ENCODE measurements at regions not wholly inside any gene's neighbourhood (a gene's known extent, or its start where the extent isn't known, plus 50 kb on each side); places are given as distances from the start of the nearest gene placed in this dataset.

DNA sequence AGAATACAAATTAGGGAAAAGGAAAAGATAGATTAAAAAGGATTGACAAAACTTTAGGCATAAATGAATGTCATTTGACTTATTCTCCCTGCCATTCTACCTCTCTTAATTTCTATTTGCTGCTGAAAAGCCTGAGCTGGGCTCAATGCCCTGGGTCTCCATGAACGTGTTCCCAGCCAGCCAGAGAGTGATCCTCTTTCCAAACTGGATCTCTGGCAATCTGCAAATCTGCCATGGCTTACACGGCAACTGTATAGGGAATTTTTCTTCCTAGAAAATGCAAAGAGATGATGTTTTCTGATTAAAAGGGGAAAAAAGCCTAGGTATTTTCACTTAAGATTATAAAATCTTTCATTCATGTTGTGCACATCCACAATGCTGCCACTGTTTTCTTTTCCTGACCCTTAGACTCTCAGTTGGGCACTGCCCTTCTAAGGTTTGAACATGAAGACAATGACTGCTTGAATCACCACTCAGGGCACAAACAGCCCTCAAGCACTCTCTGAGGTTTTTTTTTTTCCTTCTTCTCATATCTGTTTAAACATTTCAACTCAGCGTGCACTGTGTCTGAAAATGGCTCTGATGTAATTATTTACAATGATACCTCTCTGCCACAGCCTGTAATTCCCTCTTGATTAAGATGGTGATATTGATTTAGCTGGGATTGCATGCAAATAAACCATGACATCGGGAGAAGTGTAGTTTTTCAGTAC lies 60.3 kb downstream of the DACT1 start:
- H3K4me1 ChIP-seq (ENCODE audit: insufficient read depth, low read length) = peaks cover under 1% of the 10 kb centered on the region
- no peak overlapping the region for H2AFZ ChIP-seq (ENCODE audit: low read depth, low read length)
- no peaks in the 10 kb centered on the region for H3K36me3 ChIP-seq (ENCODE audit: insufficient read depth, low read length)
- H3K9me3 ChIP-seq (ENCODE audit: low read length) = no peaks in the 10 kb centered on the region
- no peak overlapping the region for H3K4me3 ChIP-seq (ENCODE audit: low read length)
- no peaks in the 10 kb centered on the region for H3K27me3 ChIP-seq (ENCODE audit: insufficient read depth, low read length)

DNA sequence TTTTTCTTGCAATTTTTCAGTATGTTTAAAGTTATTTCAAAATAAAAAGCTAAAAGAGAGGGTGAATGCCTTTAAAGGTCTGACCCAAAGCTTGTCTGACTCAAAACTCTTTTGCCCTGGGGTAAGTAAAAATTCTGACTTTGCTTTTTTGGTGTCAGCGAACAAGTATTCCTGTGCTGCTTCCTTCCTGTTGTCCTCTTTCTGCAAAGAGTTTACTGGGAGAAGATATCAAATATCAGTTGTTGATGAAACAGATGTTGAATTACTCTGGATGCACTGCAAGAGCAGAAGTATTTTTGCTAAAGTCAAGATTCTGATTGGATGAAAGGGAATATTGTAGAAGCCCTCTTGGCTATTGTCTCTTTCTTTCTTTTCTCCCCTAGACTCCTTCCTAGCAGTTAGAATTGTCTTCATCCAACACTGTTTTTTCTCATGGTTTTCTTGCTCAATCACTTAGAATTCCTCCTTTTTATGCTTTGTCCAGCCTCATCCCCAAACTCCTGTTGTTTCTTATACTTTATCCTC lies 62.0 kb downstream of the DACT1 start:
- Histone ChIP-seq H2AFZ (ENCODE audit: low read depth, low read length) (no peak overlapping the region), H3K9me3 (ENCODE audit: low read length) (no peaks in the 10 kb centered on the region), H3K36me3 (ENCODE audit: insufficient read depth, low read length) (no peaks in the 10 kb centered on the region), H3K27me3 (ENCODE audit: insufficient read depth, low read length) (no peaks in the 10 kb centered on the region), H3K4me1 (ENCODE audit: insufficient read depth, low read length) (peaks cover 4% of the 10 kb centered on the region), H3K4me3 (ENCODE audit: low read length) (no peak overlapping the region)

DNA sequence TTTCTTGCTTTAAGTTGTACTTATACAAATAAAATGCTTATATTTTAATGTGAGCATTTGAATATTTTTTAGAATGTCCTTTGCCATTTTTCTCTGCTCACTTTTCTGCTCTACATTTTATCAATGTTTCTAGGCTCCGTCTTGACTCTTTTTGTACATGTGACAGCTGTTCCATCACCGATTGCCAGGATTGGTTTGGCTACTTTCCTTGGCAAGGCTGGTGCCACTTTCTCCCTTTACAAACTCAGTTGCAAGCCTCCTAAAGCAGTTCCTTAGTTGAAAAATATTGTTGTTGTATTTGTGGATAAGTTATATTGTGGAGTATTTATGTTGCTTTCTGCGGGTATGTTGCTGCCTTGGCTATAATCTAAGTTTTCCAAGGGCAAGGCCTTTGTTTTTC lies 63.4 kb downstream of the DACT1 start:
- Histone ChIP-seq H3K27me3 (ENCODE audit: insufficient read depth, low read length) (no peaks in the 10 kb centered on the region), H3K9me3 (ENCODE audit: low read length) (no peaks in the 10 kb centered on the region), H2AFZ (ENCODE audit: low read depth, low read length) (no peak overlapping the region), H3K4me3 (ENCODE audit: low read length) (no peak overlapping the region), H3K36me3 (ENCODE audit: insufficient read depth, low read length) (no peaks in the 10 kb centered on the region), H3K4me1 (ENCODE audit: insufficient read depth, low read length) (peaks cover 4% of the 10 kb centered on the region)

DNA sequence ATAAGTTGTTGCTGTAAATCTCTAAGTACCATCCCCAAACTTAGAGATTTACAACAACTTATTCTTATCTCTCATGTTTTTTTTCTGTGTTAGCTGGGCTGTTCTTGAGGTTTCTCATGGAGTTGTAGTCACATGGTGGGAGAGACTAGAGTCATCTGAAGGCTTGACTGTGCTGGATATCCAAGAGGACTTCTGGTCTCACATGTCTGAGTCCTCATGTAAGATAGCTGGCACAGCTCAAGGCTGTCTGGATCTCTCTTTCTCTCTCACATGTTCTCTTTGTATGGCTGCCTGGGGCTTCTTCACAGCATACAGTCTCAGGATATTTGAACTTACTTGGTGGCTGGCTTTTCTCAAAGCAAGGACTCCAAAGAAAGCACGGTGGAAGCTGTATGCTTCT lies 63.8 kb downstream of the DACT1 start:
- Histone ChIP-seq H3K9me3 (ENCODE audit: low read length) (no peaks in the 10 kb centered on the region), H3K36me3 (ENCODE audit: insufficient read depth, low read length) (no peaks in the 10 kb centered on the region), H3K4me1 (ENCODE audit: insufficient read depth, low read length) (peaks cover 4% of the 10 kb centered on the region), H3K27me3 (ENCODE audit: insufficient read depth, low read length) (no peaks in the 10 kb centered on the region), H3K4me3 (ENCODE audit: low read length) (no peak overlapping the region), H2AFZ (ENCODE audit: low read depth, low read length) (no peak overlapping the region)

DNA sequence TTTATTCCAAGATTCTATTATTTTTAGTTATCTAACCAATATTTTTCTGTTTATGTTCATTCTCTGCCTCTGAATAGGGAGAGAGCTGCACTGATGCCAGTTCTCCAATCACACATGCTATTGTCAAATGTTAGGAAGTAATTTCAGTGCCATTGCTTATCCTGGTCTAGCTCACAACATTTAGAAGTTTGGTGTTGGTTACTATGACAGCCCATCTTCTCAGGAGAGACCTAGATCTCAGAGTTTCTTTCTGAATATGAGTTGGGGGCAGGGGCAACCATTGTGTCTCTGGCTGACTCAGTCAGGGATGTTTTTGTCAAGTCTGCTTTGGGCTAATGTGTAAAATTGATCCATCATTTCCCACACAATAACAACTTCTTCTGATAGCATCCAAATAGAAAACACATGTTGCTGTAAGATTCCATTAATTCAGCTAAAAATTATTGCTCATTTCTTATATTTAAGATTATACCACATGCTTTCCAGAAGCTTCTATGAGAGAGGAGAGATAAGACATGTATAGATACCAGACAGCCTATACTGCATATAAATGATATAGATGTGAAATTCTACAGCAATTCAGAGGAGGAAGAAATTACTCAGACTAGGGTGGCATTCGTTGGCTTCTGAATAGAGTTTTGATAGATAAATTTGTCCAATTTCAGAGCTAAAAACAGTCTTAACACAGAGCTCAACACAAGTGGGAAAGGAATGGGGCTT lies 64.8 kb downstream of the DACT1 start:
- H3K4me1 ChIP-seq (ENCODE audit: insufficient read depth, low read length) = peaks cover 4% of the 10 kb centered on the region
- no peaks in the 10 kb centered on the region for H3K9me3 ChIP-seq (ENCODE audit: low read length)
- no peaks in the 10 kb centered on the region for H3K36me3 ChIP-seq (ENCODE audit: insufficient read depth, low read length)
- no peak overlapping the region for H2AFZ ChIP-seq (ENCODE audit: low read depth, low read length)
- H3K4me3 ChIP-seq (ENCODE audit: low read length) = no peak overlapping the region
- H3K27me3 ChIP-seq (ENCODE audit: insufficient read depth, low read length) = no peaks in the 10 kb centered on the region

DNA sequence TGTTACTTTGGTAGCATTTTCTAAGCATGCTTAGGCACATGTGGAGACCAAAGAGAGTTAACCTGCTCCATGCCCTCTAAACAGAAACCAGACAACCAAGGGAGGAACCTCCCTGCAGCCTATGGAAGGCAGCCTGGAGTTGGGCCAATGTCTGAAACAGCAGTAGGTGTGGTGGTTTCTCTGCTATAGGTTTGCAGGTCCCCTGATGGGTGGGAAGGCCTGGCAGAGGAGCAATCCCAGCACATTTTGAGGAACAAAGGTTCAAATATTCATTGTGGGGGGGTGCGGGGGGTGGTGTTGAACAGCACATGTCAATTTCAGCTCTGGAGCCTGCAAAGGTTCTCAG lies 65.4 kb downstream of the DACT1 start:
- no peak overlapping the region for H3K4me3 ChIP-seq (ENCODE audit: low read length)
- peaks cover 4% of the 10 kb centered on the region for H3K4me1 ChIP-seq (ENCODE audit: insufficient read depth, low read length)
- no peaks in the 10 kb centered on the region for H3K9me3 ChIP-seq (ENCODE audit: low read length)
- no peaks in the 10 kb centered on the region for H3K27me3 ChIP-seq (ENCODE audit: insufficient read depth, low read length)
- no peak overlapping the region for H2AFZ ChIP-seq (ENCODE audit: low read depth, low read length)
- H3K36me3 ChIP-seq (ENCODE audit: insufficient read depth, low read length) = no peaks in the 10 kb centered on the region

DNA sequence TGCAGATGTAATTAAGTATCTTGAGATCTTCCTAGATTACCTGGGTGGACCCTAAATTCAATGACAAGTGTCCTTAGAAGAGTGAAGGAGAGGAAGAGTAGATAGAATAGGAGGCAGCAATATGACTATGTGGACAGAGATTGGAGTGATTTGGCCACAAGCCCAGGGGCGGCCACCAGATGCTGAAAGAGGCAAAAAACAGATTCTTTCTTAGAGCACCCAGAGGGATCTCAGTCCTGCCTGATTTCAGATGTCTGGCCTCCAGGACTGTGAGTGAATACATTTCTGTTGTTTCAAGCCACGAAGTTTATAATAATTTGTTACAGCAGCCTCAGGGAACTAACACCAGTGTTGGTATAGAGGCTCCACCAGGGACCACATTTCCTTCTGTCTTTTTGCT lies 67.3 kb downstream of the DACT1 start:
- peaks cover 4% of the 10 kb centered on the region for H3K4me1 ChIP-seq (ENCODE audit: insufficient read depth, low read length)
- H2AFZ ChIP-seq (ENCODE audit: low read depth, low read length) = no peak overlapping the region
- H3K27me3 ChIP-seq (ENCODE audit: insufficient read depth, low read length) = no peaks in the 10 kb centered on the region
- H3K9me3 ChIP-seq (ENCODE audit: low read length) = no peaks in the 10 kb centered on the region
- H3K36me3 ChIP-seq (ENCODE audit: insufficient read depth, low read length) = no peaks in the 10 kb centered on the region
- H3K4me3 ChIP-seq (ENCODE audit: low read length) = no peak overlapping the region

DNA sequence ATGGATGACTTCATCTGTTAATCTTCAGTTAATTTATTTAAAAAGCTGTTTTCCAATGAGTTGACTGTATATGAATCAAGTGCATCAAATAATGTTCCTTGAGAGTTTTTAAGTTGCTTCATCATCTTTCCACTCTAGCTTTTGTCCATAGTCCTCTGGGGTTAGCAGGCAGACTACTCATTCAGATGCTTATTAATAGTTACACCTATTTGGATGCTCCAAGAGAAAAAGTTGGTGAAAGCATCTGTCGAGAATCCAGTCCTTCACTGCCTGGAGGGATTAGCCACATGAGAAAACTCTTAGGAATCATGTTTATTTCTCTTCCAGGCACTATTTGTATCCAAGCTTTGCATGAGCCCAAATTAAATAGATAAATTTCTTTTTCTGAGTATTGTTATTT lies 70.2 kb downstream of the DACT1 start:
- Histone ChIP-seq H3K4me3 (ENCODE audit: low read length) (no peak overlapping the region), H2AFZ (ENCODE audit: low read depth, low read length) (no peak overlapping the region), H3K36me3 (ENCODE audit: insufficient read depth, low read length) (no peaks in the 10 kb centered on the region), H3K9me3 (ENCODE audit: low read length) (no peaks in the 10 kb centered on the region), H3K4me1 (ENCODE audit: insufficient read depth, low read length) (peaks cover 4% of the 10 kb centered on the region), H3K27me3 (ENCODE audit: insufficient read depth, low read length) (no peaks in the 10 kb centered on the region)

DNA sequence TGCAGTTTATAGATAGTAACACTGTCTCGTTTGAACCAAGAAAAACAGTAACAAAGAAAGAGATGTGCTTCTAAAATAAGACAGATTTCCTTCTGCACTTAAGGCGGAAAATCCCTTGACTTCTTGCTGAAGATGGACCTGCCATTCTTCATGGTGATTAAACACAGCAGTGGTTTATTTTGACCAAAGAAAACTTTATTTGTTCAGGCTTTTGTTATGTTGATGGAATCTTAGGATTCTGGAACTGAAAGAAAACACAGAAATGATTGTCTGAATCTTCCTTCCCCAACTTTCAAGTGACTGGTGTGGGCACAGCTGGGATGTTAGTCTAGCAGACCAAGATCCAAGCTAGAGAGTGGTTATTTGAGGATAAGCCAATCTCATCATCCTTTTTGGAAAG lies 72.2 kb downstream of the DACT1 start:
- Histone ChIP-seq H3K4me3 (ENCODE audit: low read length) (no peak overlapping the region), H2AFZ (ENCODE audit: low read depth, low read length) (no peak overlapping the region), H3K36me3 (ENCODE audit: insufficient read depth, low read length) (no peaks in the 10 kb centered on the region)

DNA sequence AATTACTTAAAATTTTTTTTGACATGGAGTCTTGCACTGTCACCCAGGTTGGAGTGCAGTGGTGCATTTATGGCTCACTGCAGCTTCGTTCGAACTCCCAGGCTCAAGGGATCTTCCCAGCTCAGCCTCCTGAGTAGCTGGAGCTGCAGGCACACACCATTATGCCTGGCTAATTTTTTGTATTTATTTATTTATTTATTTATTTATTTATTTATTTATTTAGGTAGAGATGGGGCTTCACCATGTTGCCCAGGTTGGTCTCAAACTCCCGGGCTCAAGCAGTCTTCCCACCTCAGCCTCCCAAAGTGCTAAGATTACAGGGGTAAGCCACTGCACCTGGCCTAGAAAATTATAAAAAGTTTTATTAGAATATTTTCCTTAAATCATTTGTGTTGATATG lies 73.6 kb downstream of the DACT1 start:
- H2AFZ ChIP-seq (ENCODE audit: low read depth, low read length) = no peak overlapping the region
- H3K4me1 ChIP-seq (ENCODE audit: insufficient read depth, low read length) = no peaks in the 10 kb centered on the region
- H3K27me3 ChIP-seq (ENCODE audit: insufficient read depth, low read length) = no peaks in the 10 kb centered on the region
- no peaks in the 10 kb centered on the region for H3K9me3 ChIP-seq (ENCODE audit: low read length)
- H3K4me3 ChIP-seq (ENCODE audit: low read length) = no peak overlapping the region
- H3K36me3 ChIP-seq (ENCODE audit: insufficient read depth, low read length) = no peaks in the 10 kb centered on the region

More for the DNA sequence above, 72.2 kb downstream of the DACT1 start:
- Histone ChIP-seq H3K4me1 (ENCODE audit: insufficient read depth, low read length) (no peaks in the 10 kb centered on the region), H3K27me3 (ENCODE audit: insufficient read depth, low read length) (no peaks in the 10 kb centered on the region), H3K9me3 (ENCODE audit: low read length) (no peaks in the 10 kb centered on the region)

DNA sequence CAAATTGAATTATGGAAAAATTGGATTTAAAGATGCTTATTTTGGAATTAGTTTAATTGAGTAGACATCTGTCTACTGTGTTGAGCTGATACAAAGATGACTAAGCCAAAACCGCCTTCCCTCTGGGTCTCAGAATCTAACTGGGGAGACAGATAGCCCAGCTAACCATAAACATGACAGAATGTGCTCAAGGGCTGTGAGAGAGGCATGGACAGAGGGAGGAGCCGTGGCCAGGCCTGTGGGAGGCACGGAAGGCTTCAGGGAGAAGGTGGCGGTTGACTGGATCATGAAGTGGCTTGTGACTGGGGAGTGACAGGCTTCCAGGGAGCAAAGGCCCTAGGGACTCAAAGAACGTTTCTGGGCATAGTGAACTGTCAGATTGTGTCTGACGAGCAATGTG lies 74.6 kb downstream of the DACT1 start:
- no peaks in the 10 kb centered on the region for H3K36me3 ChIP-seq (ENCODE audit: insufficient read depth, low read length)
- no peaks in the 10 kb centered on the region for H3K4me1 ChIP-seq (ENCODE audit: insufficient read depth, low read length)
- no peak overlapping the region for H2AFZ ChIP-seq (ENCODE audit: low read depth, low read length)
- no peaks in the 10 kb centered on the region for H3K9me3 ChIP-seq (ENCODE audit: low read length)
- H3K4me3 ChIP-seq (ENCODE audit: low read length) = no peak overlapping the region
- H3K27me3 ChIP-seq (ENCODE audit: insufficient read depth, low read length) = no peaks in the 10 kb centered on the region

DNA sequence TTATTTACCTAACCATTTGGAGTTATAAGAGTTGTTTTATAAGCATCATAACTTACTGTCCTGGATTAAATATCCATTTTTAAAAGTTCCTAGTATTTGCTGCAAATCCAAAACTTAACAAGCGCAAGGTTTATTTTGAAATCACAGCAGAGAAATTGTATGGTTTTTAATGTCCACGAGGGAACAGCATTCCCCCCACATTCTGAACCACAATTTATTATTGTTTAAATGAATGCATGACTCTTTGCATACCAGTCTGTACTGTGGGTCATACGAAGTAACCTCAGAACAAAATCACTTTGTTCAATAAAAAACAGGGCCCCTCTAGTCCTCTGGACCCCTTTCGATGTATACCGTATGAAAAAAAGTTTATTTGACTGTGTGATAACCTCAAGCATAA lies 75.9 kb downstream of the DACT1 start:
- Histone ChIP-seq H3K4me1 (ENCODE audit: insufficient read depth, low read length) (no peaks in the 10 kb centered on the region), H3K27me3 (ENCODE audit: insufficient read depth, low read length) (no peaks in the 10 kb centered on the region), H3K4me3 (ENCODE audit: low read length) (no peak overlapping the region), H2AFZ (ENCODE audit: low read depth, low read length) (no peak overlapping the region), H3K9me3 (ENCODE audit: low read length) (no peaks in the 10 kb centered on the region), H3K36me3 (ENCODE audit: insufficient read depth, low read length) (no peaks in the 10 kb centered on the region)

DNA sequence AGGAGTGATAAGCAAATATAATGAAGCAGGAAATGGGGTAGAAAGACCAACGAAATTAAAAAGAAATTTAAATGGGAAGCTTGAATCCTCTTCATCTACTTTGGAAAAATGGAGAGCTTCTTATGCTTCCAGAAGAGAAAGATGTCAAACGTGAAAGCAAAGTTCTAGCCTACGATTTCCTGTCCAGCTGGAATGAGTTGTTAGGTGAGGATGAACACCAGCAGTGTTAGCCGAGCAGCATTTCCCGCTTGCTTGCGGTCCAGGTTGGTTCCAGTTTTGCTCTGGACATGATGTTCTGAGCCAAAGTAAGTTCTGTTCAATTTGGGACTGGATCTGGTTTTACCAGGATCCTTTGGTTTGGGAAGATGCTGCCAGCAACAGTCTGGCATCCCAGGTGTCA lies 78.9 kb downstream of the DACT1 start:
- no peaks in the 10 kb centered on the region for H3K9me3 ChIP-seq (ENCODE audit: low read length)
- H3K36me3 ChIP-seq (ENCODE audit: insufficient read depth, low read length) = no peaks in the 10 kb centered on the region
- H3K4me3 ChIP-seq (ENCODE audit: low read length) = no peak overlapping the region
- H3K27me3 ChIP-seq (ENCODE audit: insufficient read depth, low read length) = no peaks in the 10 kb centered on the region
- H3K4me1 ChIP-seq (ENCODE audit: insufficient read depth, low read length) = no peaks in the 10 kb centered on the region
- no peak overlapping the region for H2AFZ ChIP-seq (ENCODE audit: low read depth, low read length)

All from neuron (in vitro differentiated cells).